Colonic mucosa (tissue), 4 donors: ENCODE measurements at regions not wholly inside any gene's neighbourhood (a gene's known extent, or its start where the extent isn't known, plus 50 kb on each side); places are given as distances from the start of the nearest gene placed in this dataset.
"Not testable (repeated sequence)": the region's sequence is repeated elsewhere in the genome, so short reads cannot be mapped to it uniquely, and the experiment has no call there.

Experiments
- DNase-seq: peaks from one replicate; pipeline ENCODE4 v3.0.0-alpha.2; 2020
- H3K27ac ChIP-seq: fragments of 200-600 bp; one replicate; pipeline ENCODE4 v1.8.0; 2021
- H3K27me3 ChIP-seq: fragments of 200-600 bp; one replicate; pipeline ENCODE4 v1.8.0; 2021
- H3K36me3 ChIP-seq: fragments of 200-600 bp; one replicate; pipeline ENCODE4 v1.8.0; 2021
- H3K4me1 ChIP-seq: fragments of 200-600 bp; one replicate; pipeline ENCODE4 v1.8.0; 2021; ENCODE audit warnings: mild to moderate bottlenecking
- H3K4me3 ChIP-seq: fragments of 200-600 bp; one replicate; pipeline ENCODE4 v1.8.0; 2021
- H3K9ac ChIP-seq, 2 donors: one replicate each; pipeline ENCODE4 v1.7.0; 2013; ENCODE audit warnings: control low read depth in 2 of 2, low read depth in 2 of 2, low read length in 2 of 2
- H3K9me3 ChIP-seq: fragments of 200-600 bp; one replicate; pipeline ENCODE4 v1.8.0; 2021
- intact Hi-C: fragments of 100-400 bp; cut with DNase I; formaldehyde crosslinking; loops from one replicate; pipeline ENCODE4 v1.14.1; 2022
- TF ChIP-seq, protein P1 (sequence below): fragments of 200-600 bp; IDR thresholded peaks from one replicate; pipeline ENCODE4 v1.8.0; 2022; ENCODE audit warnings: antibody characterized with exemption, mild to moderate bottlenecking
- donor health status: healthy.
- donor health status: DM: no; HTN: no; CAD: no.
- donor health status: DM: no; HTN: no; CAD: no.

DNA sequence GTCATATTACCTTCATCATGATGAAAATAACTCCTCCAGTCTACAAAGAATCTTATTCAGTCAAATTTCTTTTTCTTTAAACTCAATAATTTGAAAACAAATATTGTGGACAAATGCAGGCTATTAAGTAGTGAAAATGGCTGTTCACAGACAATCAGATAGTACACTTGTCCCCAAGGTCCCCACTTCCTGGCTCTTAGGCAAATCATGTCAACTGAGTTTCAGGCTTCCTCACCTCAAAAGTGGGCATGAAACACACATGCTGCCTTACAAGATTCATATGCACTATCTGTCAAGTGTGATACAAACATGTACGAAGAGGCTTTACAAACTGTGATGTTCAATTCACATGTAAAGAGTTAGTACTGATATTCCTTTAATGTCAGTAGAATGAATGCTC is 385.2 kb upstream of the SEMA6A start:
- intact Hi-C loops, result no loop called here

DNA sequence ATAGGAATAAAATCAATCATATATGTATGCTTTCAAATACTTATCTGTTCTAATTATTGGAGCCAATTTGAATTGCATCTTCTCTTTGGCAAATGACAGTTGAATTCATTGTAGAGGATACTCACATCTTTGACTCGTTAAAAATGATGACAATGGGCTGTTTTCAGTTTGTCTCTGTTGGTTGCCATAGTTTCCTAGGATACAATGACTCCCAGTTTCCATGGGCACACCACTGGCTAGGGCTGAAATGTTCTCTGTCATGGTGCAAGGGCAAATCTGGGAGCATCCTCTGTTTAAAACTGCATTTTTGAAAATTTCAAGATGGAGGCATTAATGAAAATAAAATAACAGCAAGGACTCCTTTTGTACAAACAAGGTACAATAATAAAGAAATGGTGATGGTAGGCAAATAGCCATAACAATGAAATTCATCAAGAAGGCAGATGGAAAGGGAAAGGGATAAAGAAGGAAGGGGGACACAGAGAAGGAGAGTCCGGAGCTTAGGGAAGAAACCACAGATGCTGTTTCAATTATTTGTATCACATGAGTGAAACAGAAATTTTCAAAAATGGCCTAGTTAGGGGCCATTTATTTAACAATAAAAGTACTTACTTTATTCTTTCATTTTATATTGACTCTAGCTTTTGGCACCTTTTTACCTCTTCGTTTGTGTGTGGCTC is 378.8 kb upstream of the SEMA6A start:
- intact Hi-C loops, result no loop called here
- H3K36me3 ChIP-seq, result no peaks in the 10 kb centered on the region

More for the DNA sequence above, 385.2 kb upstream of the SEMA6A start:
- TF ChIP-seq, protein P1, sequence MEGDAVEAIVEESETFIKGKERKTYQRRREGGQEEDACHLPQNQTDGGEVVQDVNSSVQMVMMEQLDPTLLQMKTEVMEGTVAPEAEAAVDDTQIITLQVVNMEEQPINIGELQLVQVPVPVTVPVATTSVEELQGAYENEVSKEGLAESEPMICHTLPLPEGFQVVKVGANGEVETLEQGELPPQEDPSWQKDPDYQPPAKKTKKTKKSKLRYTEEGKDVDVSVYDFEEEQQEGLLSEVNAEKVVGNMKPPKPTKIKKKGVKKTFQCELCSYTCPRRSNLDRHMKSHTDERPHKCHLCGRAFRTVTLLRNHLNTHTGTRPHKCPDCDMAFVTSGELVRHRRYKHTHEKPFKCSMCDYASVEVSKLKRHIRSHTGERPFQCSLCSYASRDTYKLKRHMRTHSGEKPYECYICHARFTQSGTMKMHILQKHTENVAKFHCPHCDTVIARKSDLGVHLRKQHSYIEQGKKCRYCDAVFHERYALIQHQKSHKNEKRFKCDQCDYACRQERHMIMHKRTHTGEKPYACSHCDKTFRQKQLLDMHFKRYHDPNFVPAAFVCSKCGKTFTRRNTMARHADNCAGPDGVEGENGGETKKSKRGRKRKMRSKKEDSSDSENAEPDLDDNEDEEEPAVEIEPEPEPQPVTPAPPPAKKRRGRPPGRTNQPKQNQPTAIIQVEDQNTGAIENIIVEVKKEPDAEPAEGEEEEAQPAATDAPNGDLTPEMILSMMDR, result no peak
- Histone ChIP-seq H3K4me3 (no peak overlapping the region), H3K27me3 (no peaks in the 10 kb centered on the region), H3K9me3 (no peaks in the 10 kb centered on the region), H3K4me1 (no peaks in the 10 kb centered on the region), H3K27ac (no peak overlapping the region), H3K9ac (no peak overlapping the region), H3K36me3 (no peaks in the 10 kb centered on the region)
- DNase-seq, result no peak

DNA sequence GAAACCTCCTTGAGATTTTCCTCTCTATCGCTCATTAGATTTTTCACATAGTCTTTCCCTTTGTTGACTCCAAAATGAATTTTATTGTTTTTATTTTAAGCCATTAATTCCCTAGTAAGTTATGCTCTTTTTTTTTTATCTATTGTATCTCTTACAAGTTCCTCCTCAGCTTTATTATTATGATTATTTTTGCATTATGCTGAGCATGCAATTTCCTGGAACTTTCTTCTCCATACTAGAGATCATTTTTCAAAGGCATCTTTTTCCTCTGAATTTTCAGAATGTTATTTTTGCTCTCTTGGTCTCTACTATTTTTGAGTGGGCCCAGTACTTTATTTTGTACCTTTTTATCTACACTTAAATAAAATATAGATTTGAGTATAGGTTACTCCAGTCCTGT is 376.6 kb upstream of the SEMA6A start:
- intact Hi-C loops, result no loop called here
- no peaks in the 10 kb centered on the region for H3K4me1 ChIP-seq
- no peak overlapping the region for H3K4me3 ChIP-seq
- H3K27ac ChIP-seq, result no peak overlapping the region
- no peaks in the 10 kb centered on the region for H3K36me3 ChIP-seq
- no peaks in the 10 kb centered on the region for H3K27me3 ChIP-seq
- TF ChIP-seq, protein P1, result no peak
- no peak for DNase-seq
- H3K9me3 ChIP-seq, result no peaks in the 10 kb centered on the region
- H3K9ac ChIP-seq, result no peak overlapping the region

More for the DNA sequence above, 378.8 kb upstream of the SEMA6A start:
- H3K9ac ChIP-seq, result no peak overlapping the region
- TF ChIP-seq, protein P1, result no peak
- no peak overlapping the region for H3K27ac ChIP-seq
- no peaks in the 10 kb centered on the region for H3K27me3 ChIP-seq
- no peak overlapping the region for H3K4me3 ChIP-seq
- no peaks in the 10 kb centered on the region for H3K9me3 ChIP-seq
- H3K4me1 ChIP-seq, result no peaks in the 10 kb centered on the region
- no peak for DNase-seq

DNA sequence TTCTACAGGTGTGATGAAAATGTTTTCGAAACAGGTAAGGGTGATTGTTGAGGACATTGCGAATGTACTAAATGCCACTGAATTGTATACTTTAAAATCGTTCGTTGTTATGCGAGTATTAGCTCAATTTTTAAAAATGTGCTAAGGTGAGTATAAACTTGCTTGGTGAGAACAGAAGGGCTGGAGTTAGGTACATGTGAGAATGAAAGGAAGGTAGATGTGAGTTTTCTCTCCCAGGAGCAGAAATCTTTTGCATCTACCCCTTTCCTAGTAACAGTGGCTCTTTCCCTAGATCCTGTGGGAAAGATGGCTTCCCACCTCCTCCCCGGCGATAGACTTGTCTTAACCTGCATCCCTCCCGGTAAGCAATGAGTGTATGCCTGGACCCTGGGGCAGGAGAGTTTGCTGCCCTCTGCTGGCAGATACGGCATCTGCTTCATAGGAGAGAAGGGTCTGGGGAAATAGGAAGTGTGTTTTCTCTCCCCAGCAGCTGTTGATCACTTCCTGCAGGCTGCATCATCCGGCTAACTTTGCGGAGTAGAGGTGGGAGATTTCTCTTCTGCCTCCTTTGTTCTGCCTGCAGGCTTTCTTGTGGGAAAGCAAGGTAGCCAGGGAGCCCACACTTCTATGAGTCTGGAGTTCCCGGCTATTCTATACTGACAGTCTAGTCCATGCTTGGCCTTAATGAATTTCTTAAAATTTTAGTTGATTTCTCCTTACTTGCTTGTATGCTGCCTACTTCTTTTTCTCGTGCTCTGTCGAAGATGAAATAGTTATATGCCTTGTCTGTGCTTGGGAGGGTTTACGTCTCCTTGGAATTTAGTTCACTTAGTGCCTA is 373.3 kb upstream of the SEMA6A start:
- H3K4me3 ChIP-seq, result no peak overlapping the region
- intact Hi-C loops, result loop anchor here (5.0 kb wide), 2 partner anchors 371 to 811 kb away; no protein-coding TSS in a partner anchor
- TF ChIP-seq, protein P1, result peak; percentile 66
- no peak overlapping the region for H3K9ac ChIP-seq
- peak; percentile 77 for DNase-seq
- no peaks in the 10 kb centered on the region for H3K36me3 ChIP-seq
- H3K27ac ChIP-seq, result no peak overlapping the region
- H3K27me3 ChIP-seq, result no peaks in the 10 kb centered on the region
- no peaks in the 10 kb centered on the region for H3K4me1 ChIP-seq
- H3K9me3 ChIP-seq, result no peaks in the 10 kb centered on the region

DNA sequence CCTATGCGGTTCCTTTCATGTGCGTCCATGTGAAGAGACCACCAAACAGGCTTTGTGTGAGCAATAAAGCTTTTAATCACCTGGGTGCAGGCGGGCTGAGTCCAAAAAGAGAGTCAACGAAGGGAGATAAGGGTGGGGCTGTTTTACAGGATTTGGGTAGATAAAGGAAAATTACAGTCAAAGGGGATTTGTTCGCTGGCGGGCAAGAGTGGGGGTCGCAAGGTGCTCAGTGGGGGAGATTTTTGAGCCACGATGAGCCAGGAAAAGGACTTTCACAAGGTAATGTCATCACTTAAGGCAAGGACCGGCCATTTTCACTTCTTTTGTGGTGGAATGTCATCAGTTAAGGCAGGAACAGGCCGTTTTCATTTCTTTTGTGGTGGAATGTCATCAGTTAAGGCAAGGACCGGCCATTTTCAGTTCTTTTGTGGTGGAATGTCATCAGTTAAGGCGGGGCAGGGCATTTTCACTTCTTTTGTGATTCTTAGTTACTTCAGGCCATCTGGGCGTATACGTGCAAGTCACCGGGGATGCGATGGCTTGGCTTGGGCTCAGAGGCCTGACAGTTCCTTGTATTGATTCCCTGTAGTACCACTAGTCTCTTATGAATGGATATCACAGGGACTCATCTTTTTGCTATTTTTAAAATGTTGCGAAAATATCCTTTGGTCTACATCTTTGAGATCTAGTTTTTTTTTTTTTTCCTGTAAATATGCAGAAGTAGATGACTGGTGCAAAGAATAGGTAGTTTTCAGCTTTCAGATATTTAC is 371.2 kb upstream of the SEMA6A start:
- H3K9ac ChIP-seq, H3K36me3 ChIP-seq, H3K4me1 ChIP-seq, DNase-seq, H3K27me3 ChIP-seq, H3K9me3 ChIP-seq, H3K4me3 ChIP-seq, H3K27ac ChIP-seq: not testable (repeated sequence)
- intact Hi-C loops, result loop anchor here (5.0 kb wide), 2 partner anchors 368 to 808 kb away; no protein-coding TSS in a partner anchor
